ENCODE measurements at regions not wholly inside any gene's neighbourhood (a gene's known extent, or its start where the extent isn't known, plus 50 kb on each side); places are given as distances from the start of the nearest gene placed in this dataset.

GRCh38 chr3:84904816-84905555 is 53.8 kb upstream of the CADM2 start:
- no peak for TF ChIP-seq EZH2 (IDR thresholded peaks at IDR 0.05; ENCODE audit: borderline replicate concordance, low read depth, low read length, severe bottlenecking)
- TF ChIP-seq CTCF (IDR thresholded peaks at IDR 0.05; ENCODE audit: borderline replicate concordance, extremely low read depth, low read length, poor library complexity, severe bottlenecking) = no peak
